GM23338 (cell line): ENCODE measurements at regions not wholly inside any gene's neighbourhood (a gene's known extent, or its start where the extent isn't known, plus 50 kb on each side); places are given as distances from the start of the nearest gene placed in this dataset.

Source experiments
- ATAC-seq: fragments of 200-7000 bp; cut with Tn5 transposase; 3 replicates; pipeline ENCODE4 v1.9.1; 2020
- DNase-seq: peaks from one replicate; pipeline ENCODE4 v3.0.0-alpha.2; 2015; ENCODE audit warnings: low spot score
- H2AFZ ChIP-seq: fragments of 200-600 bp; sonication (generic); 2 replicates; pipeline ENCODE4 v1.8.0; 2016; ENCODE audit warnings: antibody characterized with exemption, mild to moderate bottlenecking, moderate library complexity
- H3F3A ChIP-seq: fragments of 200-600 bp; sonication (generic); replicated peaks from 2 replicates; pipeline ENCODE4 v1.8.0; 2017; ENCODE audit warnings: antibody characterized with exemption, mixed run types, low read depth
- H3K27ac ChIP-seq: fragments of 200-600 bp; sonication (generic); 2 replicates; pipeline ENCODE4 v1.6.1; 2016; ENCODE audit warnings: low read depth
- H3K27me3 ChIP-seq: fragments of 200-600 bp; sonication (generic); 2 replicates; pipeline ENCODE4 v1.8.0; 2016; ENCODE audit warnings: mild to moderate bottlenecking, mixed run types, moderate library complexity; ENCODE audit not compliant: insufficient read depth
- H3K36me3 ChIP-seq: fragments of 200-600 bp; sonication (generic); 2 replicates; pipeline ENCODE4 v1.8.0; 2016; ENCODE audit warnings: mild to moderate bottlenecking; ENCODE audit not compliant: insufficient read depth
- H3K4me1 ChIP-seq: fragments of 200-600 bp; sonication (generic); 2 replicates; pipeline ENCODE4 v1.8.0; 2016; ENCODE audit warnings: mild to moderate bottlenecking, moderate library complexity; ENCODE audit not compliant: insufficient read depth
- H3K4me2 ChIP-seq: fragments of 200-600 bp; sonication (generic); 2 replicates; pipeline ENCODE4 v1.7.1; 2017; ENCODE audit warnings: mixed run types
- H3K4me3 ChIP-seq: fragments of 200-600 bp; sonication (generic); 2 replicates; pipeline ENCODE4 v1.6.1; 2016; ENCODE audit warnings: mixed run types
- H3K79me2 ChIP-seq: fragments of 200-600 bp; sonication (generic); replicated peaks from 2 replicates; pipeline ENCODE4 v1.8.0; 2017; ENCODE audit warnings: mild to moderate bottlenecking; ENCODE audit not compliant: insufficient read depth
- H3K9me2 ChIP-seq: fragments of 200-600 bp; sonication (generic); 2 replicates; pipeline ENCODE4 v1.8.0; 2017; ENCODE audit not compliant: insufficient read depth
- H4K20me1 ChIP-seq: fragments of 200-600 bp; sonication (generic); replicated peaks from 2 replicates; pipeline ENCODE4 v1.8.0; 2017; ENCODE audit warnings: mild to moderate bottlenecking; ENCODE audit not compliant: insufficient read depth
- H3K27ac Mint-ChIP-seq: 2 replicates; pipeline ENCODE4 v1.8.0; 2020; ENCODE audit warnings: inconsistent platforms, mild to moderate bottlenecking, moderate library complexity, mixed read lengths
- H3K27me3 Mint-ChIP-seq: 3 replicates; pipeline ENCODE4 v1.8.0; 2022; ENCODE audit warnings: low read depth, mild to moderate bottlenecking, moderate library complexity, mixed read lengths, inconsistent platforms; ENCODE audit not compliant: insufficient read depth, poor library complexity
- H3K36me3 Mint-ChIP-seq: 3 replicates; pipeline ENCODE4 v1.8.0; 2021; ENCODE audit warnings: low read depth, mild to moderate bottlenecking, inconsistent platforms, moderate library complexity, mixed read lengths
- H3K4me1 Mint-ChIP-seq: 3 replicates; pipeline ENCODE4 v1.8.0; 2020; ENCODE audit warnings: mild to moderate bottlenecking, inconsistent platforms, mixed read lengths
- H3K4me3 Mint-ChIP-seq: 3 replicates; pipeline ENCODE4 v1.8.0; 2021; ENCODE audit warnings: moderate library complexity, mild to moderate bottlenecking, inconsistent platforms, mixed read lengths
- H3K9me3 Mint-ChIP-seq: 3 replicates; pipeline ENCODE4 v1.8.0; 2020; ENCODE audit warnings: moderate library complexity, mild to moderate bottlenecking, inconsistent platforms, mixed read lengths
- CREB1 ChIP-seq: fragments of 250-450 bp; sonication (Bioruptor Pico); IDR thresholded peaks from 2 replicates; pipeline ENCODE4 v1.5.0; 2020; ENCODE audit warnings: low read depth, mild to moderate bottlenecking, moderate library complexity
- EZH2 ChIP-seq: fragments of 200-600 bp; sonication (generic); IDR thresholded peaks from one replicate; pipeline ENCODE4 v1.8.0; 2017; ENCODE audit warnings: antibody characterized with exemption, mild to moderate bottlenecking, low read depth; ENCODE audit not compliant: unreplicated experiment
- EZH2phosphoT487 ChIP-seq: fragments of 200-600 bp; sonication (generic); IDR thresholded peaks from one replicate; pipeline ENCODE4 v1.8.1; 2018; ENCODE audit warnings: antibody characterized with exemption; ENCODE audit not compliant: unreplicated experiment
- JUNB ChIP-seq: IDR thresholded peaks from one replicate; pipeline ENCODE4 v1.6.1; 2016; ENCODE audit warnings: antibody characterized with exemption; ENCODE audit not compliant: unreplicated experiment
- NANOG ChIP-seq: IDR thresholded peaks from 2 replicates; pipeline ENCODE4 v1.6.1; 2016; ENCODE audit warnings: antibody characterized with exemption, borderline replicate concordance
- POLR2AphosphoS5 ChIP-seq: IDR thresholded peaks from 2 replicates; pipeline ENCODE4 v1.6.1; 2016; ENCODE audit warnings: antibody characterized with exemption, low read depth
- STAT1 ChIP-seq: IDR thresholded peaks from one replicate; pipeline ENCODE4 v1.6.1; 2016; ENCODE audit warnings: antibody characterized with exemption; ENCODE audit not compliant: unreplicated experiment
- ZNF114 ChIP-seq: fragments of 250-450 bp; sonication (Bioruptor Pico); IDR thresholded peaks from 2 replicates; pipeline ENCODE4 v1.5.0; 2020; ENCODE audit warnings: mild to moderate bottlenecking, moderate library complexity
- ZNF331 ChIP-seq: fragments of 250-450 bp; sonication (Bioruptor Pico); IDR thresholded peaks from 2 replicates; pipeline ENCODE4 v1.5.0; 2020; ENCODE audit warnings: low read depth, mild to moderate bottlenecking, moderate library complexity
- ZNF462 ChIP-seq: fragments of 250-450 bp; sonication (Bioruptor Pico); IDR thresholded peaks from 2 replicates; pipeline ENCODE4 v1.5.0; 2020; ENCODE audit warnings: mild to moderate bottlenecking, moderate library complexity
- TF ChIP-seq, protein P1 (sequence below): IDR thresholded peaks from 2 replicates; pipeline ENCODE4 v1.6.1; 2016; ENCODE audit warnings: antibody characterized with exemption
- TF ChIP-seq, protein P2 (sequence below): IDR thresholded peaks from one replicate; pipeline ENCODE4 v1.6.1; 2018; ENCODE audit warnings: antibody characterized with exemption; ENCODE audit not compliant: unreplicated experiment
- TF ChIP-seq, protein P3 (sequence below), 2 experiments: fragments of 200-600 bp in 1 of 2; sonication (generic) in 1 of 2; conservative IDR thresholded peaks; 2 replicates each; pipeline versions ENCODE4 v1.5.1 to v1.6.1; 2016 to 2017; ENCODE audit warnings: antibody characterized with exemption in 2 of 2, low read depth in 2 of 2, mild to moderate bottlenecking in 2 of 2, moderate library complexity in 1 of 2

GRCh38 chr13:72469906-72470305, 257.5 kb downstream of the MZT1 start:
- Histone ChIP-seq H3K27ac (no peak overlapping the region), H2AFZ (no peak overlapping the region), H3K4me1 (no peaks in the 10 kb centered on the region; the same call in 1 of the 2 replicates), H3K9me2 (peaks cover 7% of the 10 kb centered on the region; the same call in 1 of the 2 replicates), H3F3A (no peaks in the 10 kb centered on the region), H3K4me3 (no peak overlapping the region), H3K27me3 (no peaks in the 10 kb centered on the region), H3K79me2 (no peaks in the 10 kb centered on the region), H3K36me3 (no peaks in the 10 kb centered on the region), H3K4me2 (no peak overlapping the region), H4K20me1 (no peaks in the 10 kb centered on the region)
- H3K4me1 Mint-ChIP-seq: no peaks in the 10 kb centered on the region; the same call in 2 of the 3 replicates
- ATAC-seq (no peak), DNase-seq (peak; percentile 3)
- no peak overlapping the region for H3K27ac Mint-ChIP-seq
- no peaks in the 10 kb centered on the region for H3K27me3 Mint-ChIP-seq
- H3K4me3 Mint-ChIP-seq: no peak overlapping the region
- TF ChIP-seq NANOG: no peak
- no peak for TF ChIP-seq EZH2phosphoT487
- TF ChIP-seq EZH2: no peak
- TF ChIP-seq ZNF331 (CRISPR knock-in tag): no peak
- TF ChIP-seq POLR2AphosphoS5: no peak
- no peak for TF ChIP-seq ZNF114 (CRISPR knock-in tag)
- TF ChIP-seq CREB1 (CRISPR knock-in tag): no peak
- TF ChIP-seq, protein P1, sequence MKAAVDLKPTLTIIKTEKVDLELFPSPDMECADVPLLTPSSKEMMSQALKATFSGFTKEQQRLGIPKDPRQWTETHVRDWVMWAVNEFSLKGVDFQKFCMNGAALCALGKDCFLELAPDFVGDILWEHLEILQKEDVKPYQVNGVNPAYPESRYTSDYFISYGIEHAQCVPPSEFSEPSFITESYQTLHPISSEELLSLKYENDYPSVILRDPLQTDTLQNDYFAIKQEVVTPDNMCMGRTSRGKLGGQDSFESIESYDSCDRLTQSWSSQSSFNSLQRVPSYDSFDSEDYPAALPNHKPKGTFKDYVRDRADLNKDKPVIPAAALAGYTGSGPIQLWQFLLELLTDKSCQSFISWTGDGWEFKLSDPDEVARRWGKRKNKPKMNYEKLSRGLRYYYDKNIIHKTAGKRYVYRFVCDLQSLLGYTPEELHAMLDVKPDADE: no peak
- TF ChIP-seq, protein P2, sequence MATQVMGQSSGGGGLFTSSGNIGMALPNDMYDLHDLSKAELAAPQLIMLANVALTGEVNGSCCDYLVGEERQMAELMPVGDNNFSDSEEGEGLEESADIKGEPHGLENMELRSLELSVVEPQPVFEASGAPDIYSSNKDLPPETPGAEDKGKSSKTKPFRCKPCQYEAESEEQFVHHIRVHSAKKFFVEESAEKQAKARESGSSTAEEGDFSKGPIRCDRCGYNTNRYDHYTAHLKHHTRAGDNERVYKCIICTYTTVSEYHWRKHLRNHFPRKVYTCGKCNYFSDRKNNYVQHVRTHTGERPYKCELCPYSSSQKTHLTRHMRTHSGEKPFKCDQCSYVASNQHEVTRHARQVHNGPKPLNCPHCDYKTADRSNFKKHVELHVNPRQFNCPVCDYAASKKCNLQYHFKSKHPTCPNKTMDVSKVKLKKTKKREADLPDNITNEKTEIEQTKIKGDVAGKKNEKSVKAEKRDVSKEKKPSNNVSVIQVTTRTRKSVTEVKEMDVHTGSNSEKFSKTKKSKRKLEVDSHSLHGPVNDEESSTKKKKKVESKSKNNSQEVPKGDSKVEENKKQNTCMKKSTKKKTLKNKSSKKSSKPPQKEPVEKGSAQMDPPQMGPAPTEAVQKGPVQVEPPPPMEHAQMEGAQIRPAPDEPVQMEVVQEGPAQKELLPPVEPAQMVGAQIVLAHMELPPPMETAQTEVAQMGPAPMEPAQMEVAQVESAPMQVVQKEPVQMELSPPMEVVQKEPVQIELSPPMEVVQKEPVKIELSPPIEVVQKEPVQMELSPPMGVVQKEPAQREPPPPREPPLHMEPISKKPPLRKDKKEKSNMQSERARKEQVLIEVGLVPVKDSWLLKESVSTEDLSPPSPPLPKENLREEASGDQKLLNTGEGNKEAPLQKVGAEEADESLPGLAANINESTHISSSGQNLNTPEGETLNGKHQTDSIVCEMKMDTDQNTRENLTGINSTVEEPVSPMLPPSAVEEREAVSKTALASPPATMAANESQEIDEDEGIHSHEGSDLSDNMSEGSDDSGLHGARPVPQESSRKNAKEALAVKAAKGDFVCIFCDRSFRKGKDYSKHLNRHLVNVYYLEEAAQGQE: no peak
- TF ChIP-seq, protein P3, sequence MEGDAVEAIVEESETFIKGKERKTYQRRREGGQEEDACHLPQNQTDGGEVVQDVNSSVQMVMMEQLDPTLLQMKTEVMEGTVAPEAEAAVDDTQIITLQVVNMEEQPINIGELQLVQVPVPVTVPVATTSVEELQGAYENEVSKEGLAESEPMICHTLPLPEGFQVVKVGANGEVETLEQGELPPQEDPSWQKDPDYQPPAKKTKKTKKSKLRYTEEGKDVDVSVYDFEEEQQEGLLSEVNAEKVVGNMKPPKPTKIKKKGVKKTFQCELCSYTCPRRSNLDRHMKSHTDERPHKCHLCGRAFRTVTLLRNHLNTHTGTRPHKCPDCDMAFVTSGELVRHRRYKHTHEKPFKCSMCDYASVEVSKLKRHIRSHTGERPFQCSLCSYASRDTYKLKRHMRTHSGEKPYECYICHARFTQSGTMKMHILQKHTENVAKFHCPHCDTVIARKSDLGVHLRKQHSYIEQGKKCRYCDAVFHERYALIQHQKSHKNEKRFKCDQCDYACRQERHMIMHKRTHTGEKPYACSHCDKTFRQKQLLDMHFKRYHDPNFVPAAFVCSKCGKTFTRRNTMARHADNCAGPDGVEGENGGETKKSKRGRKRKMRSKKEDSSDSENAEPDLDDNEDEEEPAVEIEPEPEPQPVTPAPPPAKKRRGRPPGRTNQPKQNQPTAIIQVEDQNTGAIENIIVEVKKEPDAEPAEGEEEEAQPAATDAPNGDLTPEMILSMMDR (conservative IDR thresholded peaks at IDR 0.05; ENCODE audit: low read depth in 2 of 2): no peak
- TF ChIP-seq STAT1: no peak
- no peak for TF ChIP-seq ZNF462
- TF ChIP-seq JUNB: no peak
- H3K9me3 Mint-ChIP-seq: no peaks in the 10 kb centered on the region
- H3K36me3 Mint-ChIP-seq: no peaks in the 10 kb centered on the region
